HG03565 (cell line): ENCODE measurements at regions not wholly inside any gene's neighbourhood (a gene's known extent, or its start where the extent isn't known, plus 50 kb on each side); places are given as distances from the start of the nearest gene placed in this dataset.
"Not testable (repeated sequence)": the region's sequence is repeated elsewhere in the genome, so short reads cannot be mapped to it uniquely, and the experiment has no call there.

Experiments used
- ATAC-seq: cut with Tn5 transposase; IDR thresholded peaks from one replicate; pipeline ENCODE4 v1.9.1; 2021; ENCODE audit warnings: mild to moderate bottlenecking, moderate library complexity; ENCODE audit not compliant: unreplicated experiment

DNA sequence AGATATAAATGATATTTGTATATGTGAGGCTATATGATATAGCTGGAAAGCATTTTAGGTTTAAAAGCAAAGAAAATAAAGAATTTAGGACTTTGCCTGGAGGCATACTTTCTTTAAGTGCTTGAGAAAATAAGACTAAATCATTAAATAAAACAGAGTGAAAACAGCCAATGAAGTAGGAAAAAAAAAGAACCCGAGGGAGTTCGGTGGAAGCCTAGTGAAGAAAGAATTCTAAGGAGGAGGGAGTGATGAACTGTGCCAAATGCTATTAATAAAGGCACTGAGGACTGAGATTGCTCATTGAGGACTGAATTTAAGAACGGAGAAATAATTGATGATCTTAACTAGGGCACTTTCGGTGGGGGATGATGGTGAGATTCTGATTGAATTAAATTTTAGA, 573.5 kb downstream of the DSC3 start:
- ATAC-seq = no peak

DNA sequence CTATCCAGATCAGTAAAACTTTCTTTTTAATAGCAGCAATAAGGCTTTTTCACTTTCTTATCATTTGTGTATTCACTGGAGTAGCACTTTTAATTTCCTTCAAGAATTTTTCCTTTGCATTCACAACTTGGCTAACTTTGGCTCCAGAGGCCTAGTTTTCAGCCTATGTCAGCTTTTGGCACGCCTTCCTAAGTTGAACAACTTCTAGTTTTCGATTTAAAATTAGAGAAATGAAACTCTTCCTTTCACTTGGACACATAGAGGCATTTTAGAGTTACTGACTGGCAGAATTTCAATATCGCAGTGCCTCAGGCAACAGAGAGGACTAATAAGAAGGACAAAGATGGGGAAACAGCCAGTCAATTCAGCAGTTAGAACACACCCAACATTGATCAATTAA, 577.4 kb downstream of the DSC3 start:
- ATAC-seq = no peak

DNA sequence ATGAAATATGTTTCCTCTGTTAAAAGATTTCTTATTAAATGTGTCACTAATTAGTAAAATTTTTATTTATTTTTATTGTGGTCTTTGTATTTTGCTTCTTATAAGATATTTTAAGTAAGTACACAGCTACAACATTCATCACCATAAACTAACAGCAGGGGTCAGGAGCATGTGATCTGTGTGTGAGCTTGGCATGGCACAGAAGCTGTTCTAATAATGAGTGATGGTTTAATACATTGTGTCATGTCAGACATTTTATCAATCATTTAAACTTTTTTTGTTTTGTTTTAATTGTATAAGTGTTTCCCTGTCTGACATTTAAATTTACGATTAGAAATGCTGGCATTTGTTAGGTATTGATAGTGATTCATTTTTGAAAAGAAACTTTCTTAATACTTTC, 585.4 kb downstream of the DSC3 start:
- no peak for ATAC-seq

- ATAC-seq = no peak
Measured at GRCh38 chr18:30455741-30456140, 586.8 kb downstream of the DSC3 start.

- ATAC-seq = no peak
Measured at GRCh38 chr18:30454920-30455319, 587.6 kb downstream of the DSC3 start.

DNA sequence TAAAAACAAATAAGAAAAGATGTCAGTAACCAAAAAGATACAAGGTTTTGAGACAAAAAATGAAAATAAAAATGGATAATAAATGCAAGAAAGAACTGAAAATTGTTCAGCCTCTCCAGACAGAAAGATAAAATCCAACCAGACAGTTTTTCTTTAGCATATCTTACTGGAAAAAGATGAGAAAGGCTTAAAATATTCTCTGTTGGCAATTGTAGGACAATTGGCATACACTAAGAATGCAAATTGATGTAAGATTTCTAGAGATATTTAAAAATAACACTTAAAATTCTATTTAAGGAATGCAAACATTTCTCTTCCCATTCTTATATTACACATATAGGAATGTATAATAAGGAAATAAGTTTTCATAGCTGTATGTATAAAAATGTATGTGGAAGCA, 590.6 kb downstream of the DSC3 start:
- ATAC-seq = no peak

GRCh38 chr18:30450927-30451326, 591.6 kb downstream of the DSC3 start:
- ATAC-seq = no peak

DNA sequence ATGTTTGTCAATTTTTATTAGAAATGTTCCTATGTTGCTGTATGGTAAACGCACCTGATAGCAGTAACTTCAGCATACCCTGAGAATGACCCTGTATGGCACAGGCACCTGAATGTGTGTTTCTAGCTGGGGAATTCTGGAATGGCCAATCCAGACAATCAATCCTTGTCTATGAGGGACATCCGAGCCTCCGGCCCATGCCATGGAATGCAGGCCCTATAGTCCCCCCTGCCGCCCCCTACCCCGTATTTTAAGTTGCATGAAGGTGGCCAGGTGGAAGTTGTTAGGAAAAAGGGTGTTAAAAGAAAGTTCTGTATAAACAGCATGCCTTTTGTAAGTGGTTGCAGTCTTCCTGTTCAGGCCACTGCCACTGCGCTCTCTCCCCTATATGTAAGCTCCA, 595.9 kb downstream of the DSC3 start:
- no peak for ATAC-seq

DNA sequence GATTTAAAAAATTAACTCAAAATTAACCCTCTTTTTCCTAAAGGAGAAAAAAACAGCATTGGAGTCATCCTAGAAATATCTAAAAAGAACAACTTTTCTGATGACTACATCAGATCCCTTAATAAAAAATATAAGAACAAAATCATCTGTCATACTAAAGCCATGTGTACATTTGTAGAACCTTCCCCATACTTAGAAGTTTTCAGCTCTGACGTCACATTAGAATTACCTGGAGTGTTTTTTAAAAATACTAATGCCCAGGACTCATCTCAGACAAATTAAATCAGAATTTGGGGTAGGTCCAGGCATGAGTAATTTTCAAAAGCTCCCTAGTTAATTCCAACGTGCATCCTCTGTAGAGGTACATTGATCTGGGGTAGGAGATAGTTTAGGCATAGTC, 598.0 kb downstream of the DSC3 start:
- ATAC-seq = no peak

- ATAC-seq = no peak
Measured at GRCh38 chr18:30440351-30440750, 602.2 kb downstream of the DSC3 start.

DNA sequence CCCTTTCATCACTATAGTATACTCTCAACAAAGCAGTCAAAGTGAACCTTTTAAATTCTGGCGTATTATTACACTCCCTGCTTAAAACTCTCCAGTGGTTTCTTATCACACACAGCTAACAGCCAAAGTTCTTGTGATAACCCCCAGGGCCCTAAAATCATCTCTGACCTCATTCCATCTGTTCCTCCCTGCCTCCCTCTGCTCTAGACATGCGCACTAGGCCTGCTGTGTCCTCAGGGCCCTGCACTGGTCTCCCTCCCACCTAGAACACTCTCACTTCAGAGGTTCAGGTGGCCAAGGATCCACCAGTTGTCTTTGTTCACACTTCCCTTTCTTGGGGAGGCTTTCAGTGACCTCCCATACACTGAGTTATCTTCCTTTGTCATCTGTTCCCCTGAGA, 603.4 kb downstream of the DSC3 start:
- ATAC-seq = no peak

- ATAC-seq = no peak
Measured at GRCh38 chr18:30432349-30432748, 610.2 kb downstream of the DSC3 start.

GRCh38 chr18:30419399-30419798, 623.1 kb downstream of the DSC3 start:
- not testable (repeated sequence) for ATAC-seq

GRCh38 chr18:30415903-30416302, 626.6 kb downstream of the DSC3 start:
- no peak for ATAC-seq

- no peak for ATAC-seq
Measured at GRCh38 chr18:30409120-30409519, 633.4 kb downstream of the DSC3 start.

GRCh38 chr18:30406728-30407127, 635.8 kb downstream of the DSC3 start:
- no peak for ATAC-seq

GRCh38 chr18:30405038-30405437, 637.5 kb downstream of the DSC3 start:
- no peak for ATAC-seq

DNA sequence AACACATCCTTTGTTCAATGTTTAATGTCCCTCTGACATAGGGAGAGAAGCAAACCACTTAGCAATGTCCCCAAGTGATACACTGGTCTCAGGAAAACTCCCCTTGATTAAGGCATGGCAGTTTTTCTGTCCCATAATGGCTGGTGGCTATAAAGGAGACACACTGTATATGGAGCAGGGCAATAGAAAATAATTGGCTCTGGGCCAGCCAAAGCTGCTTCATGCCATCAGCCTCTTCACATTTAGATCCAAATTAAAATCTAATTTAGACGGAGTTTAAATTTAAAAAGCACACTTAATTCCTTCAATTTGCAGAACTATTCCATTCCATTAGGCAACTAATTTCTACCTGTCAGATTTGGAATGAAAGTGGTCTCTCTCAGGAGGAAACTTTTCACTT, 638.1 kb downstream of the DSC3 start:
- ATAC-seq = no peak

- ATAC-seq = no peak
Measured at GRCh38 chr18:30403278-30403677, 639.3 kb downstream of the DSC3 start.

DNA sequence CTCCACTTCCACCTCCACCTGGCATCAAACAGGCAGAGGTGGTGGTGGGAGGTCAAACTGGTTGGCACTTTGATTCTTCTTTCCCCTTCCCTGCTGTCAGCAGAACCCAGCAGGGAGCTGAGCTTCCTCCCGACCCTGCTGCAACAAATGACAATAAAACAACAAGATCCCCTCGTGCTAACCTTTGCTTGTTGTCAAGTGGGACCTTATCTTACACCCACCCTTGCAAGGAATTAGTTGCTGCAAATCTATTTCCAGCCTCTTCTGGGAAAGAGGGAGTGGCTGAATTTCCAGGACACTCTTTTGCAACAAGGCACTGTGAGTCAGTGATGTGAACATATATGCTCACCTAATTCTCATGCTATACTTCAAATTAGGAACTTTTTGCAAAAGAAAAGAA, 655.1 kb downstream of the DSC3 start:
- no peak for ATAC-seq

GRCh38 chr18:30386624-30387023, 655.9 kb downstream of the DSC3 start:
- ATAC-seq = no peak

- ATAC-seq = no peak
Measured at GRCh38 chr18:30385684-30386083, 656.9 kb downstream of the DSC3 start.

DNA sequence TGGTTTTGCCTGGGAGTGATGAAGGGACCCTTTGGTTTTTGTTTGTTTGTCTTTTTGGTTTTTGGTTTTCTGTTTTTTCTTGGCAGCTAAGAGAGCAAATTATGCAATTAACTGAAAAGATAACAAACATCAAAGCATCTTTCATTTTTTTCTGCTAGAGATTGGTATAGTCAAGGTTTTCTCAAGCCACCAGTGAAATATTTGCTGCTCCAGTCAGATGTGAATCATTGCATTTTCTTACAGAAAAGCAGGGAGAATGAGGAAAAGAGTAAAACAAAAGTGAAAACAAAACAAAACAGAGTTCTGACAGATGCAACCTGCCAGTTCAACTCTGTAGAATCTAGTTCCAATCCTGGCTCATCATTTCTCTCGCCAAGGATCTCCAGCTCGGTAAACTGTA, 660.7 kb downstream of the DSC3 start:
- no peak for ATAC-seq

- ATAC-seq = no peak
Measured at GRCh38 chr18:30378097-30378496, 664.4 kb downstream of the DSC3 start.
